Calu3 (cell line): ENCODE measurements at regions not wholly inside any gene's neighbourhood (a gene's known extent, or its start where the extent isn't known, plus 50 kb on each side); places are given as distances from the start of the nearest gene placed in this dataset.

Experiments
- BruUV-seq: library from RNA; stranded (reverse); fragments of 400-500 nt; replicated peaks from 2 replicates; lab custom pipeline; 2021; lab: Mats Ljungman, UMichigan
- CTCF ChIA-PET: fragments of 300-600 bp; sonication (Branson Sonifier 250); formaldehyde crosslinking; loops from one replicate; lab custom pipeline; 2022; ENCODE audit warnings: antibody characterized with exemption; lab: Charles Lee
- DNase-seq: peaks from one replicate; pipeline ENCODE4 v3.0.0; 2022
- H3K27ac Mint-ChIP-seq: one replicate; pipeline ENCODE4 v1.8.0; 2022; ENCODE audit warnings: mixed read lengths; ENCODE audit not compliant: unreplicated experiment
- H3K27me3 Mint-ChIP-seq: one replicate; pipeline ENCODE4 v1.8.0; 2022; ENCODE audit warnings: mixed read lengths; ENCODE audit not compliant: unreplicated experiment
- H3K36me3 Mint-ChIP-seq: one replicate; pipeline ENCODE4 v1.8.0; 2022; ENCODE audit warnings: mild to moderate bottlenecking, moderate library complexity, mixed read lengths; ENCODE audit not compliant: insufficient read depth, unreplicated experiment
- H3K4me1 Mint-ChIP-seq: one replicate; pipeline ENCODE4 v1.8.0; 2022; ENCODE audit warnings: mild to moderate bottlenecking, low read depth, mixed read lengths; ENCODE audit not compliant: unreplicated experiment
- H3K4me3 Mint-ChIP-seq: one replicate; pipeline ENCODE4 v1.8.0; 2022; ENCODE audit warnings: mild to moderate bottlenecking, low read depth, moderate library complexity, mixed read lengths; ENCODE audit not compliant: unreplicated experiment
- H3K9me3 Mint-ChIP-seq: one replicate; pipeline ENCODE4 v1.8.0; 2022; ENCODE audit warnings: low read depth, mixed read lengths; ENCODE audit not compliant: unreplicated experiment
- CTCF ChIP-seq: fragments of 200-600 bp; IDR thresholded peaks from one replicate; pipeline ENCODE4 v1.8.0; 2022; ENCODE audit warnings: antibody characterized with exemption; ENCODE audit not compliant: unreplicated experiment
- intact Hi-C: fragments of 100-400 bp; cut with micrococcal nuclease; formaldehyde crosslinking; loops from one replicate; pipeline ENCODE4 v1.10.0; 2022; ENCODE audit not compliant: unreplicated experiment

- H3K9me3 Mint-ChIP-seq = peaks cover 2% of the 10 kb centered on the region
- intact Hi-C loops = loop anchor here (2.0 to 10.0 kb wide), 4 partner anchors 532 to 1858 kb away; no protein-coding TSS in a partner anchor
- H3K36me3 Mint-ChIP-seq = no peaks in the 10 kb centered on the region
- no peaks in the 10 kb centered on the region for H3K27me3 Mint-ChIP-seq
- H3K27ac Mint-ChIP-seq = no peak overlapping the region
- no peaks in the 10 kb centered on the region for H3K4me1 Mint-ChIP-seq
- no peak for DNase-seq
- BruUV-seq = no TSS peak
- CTCF ChIA-PET = interaction anchor here (0.8 kb wide), 1 partner anchor 796 kb away, joined by 4 read pairs; no protein-coding TSS in a partner anchor
- TF ChIP-seq CTCF = no peak
- H3K4me3 Mint-ChIP-seq = no peak overlapping the region
Measured at GRCh38 chr17:53033297-53033696, 789.4 kb upstream of the KIF2B start.

DNA sequence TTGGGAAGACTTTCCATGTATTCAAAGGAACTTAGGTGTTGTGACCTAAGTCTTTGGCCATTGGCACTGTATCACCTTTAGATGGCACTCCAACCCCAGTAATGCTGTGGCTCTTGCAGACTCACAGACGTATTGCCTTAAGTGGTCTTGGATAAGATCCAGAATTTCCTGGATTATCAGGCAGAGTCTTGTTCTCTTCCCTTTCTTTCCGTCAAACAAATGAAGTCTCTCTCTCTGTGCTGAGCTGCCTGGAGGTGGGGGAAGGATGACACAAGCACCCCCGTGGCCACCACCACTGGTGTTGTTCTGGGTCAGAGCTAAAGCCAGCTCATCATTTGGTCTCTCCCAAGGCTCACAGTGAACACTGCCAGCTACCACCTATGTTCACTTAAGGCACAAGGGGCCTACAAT, 789.9 kb upstream of the KIF2B start:
- H3K27ac Mint-ChIP-seq = no peak overlapping the region
- no peaks in the 10 kb centered on the region for H3K36me3 Mint-ChIP-seq
- TF ChIP-seq CTCF = no peak
- peak; percentile 8 for DNase-seq
- H3K9me3 Mint-ChIP-seq = peaks cover 2% of the 10 kb centered on the region
- no peak overlapping the region for H3K4me3 Mint-ChIP-seq
- no peaks in the 10 kb centered on the region for H3K4me1 Mint-ChIP-seq
- intact Hi-C loops = loop anchor here (2.0 to 10.0 kb wide), 4 partner anchors 532 to 1858 kb away; no protein-coding TSS in a partner anchor
- no TSS peak for BruUV-seq
- CTCF ChIA-PET = interaction anchor here (0.8 kb wide), 1 partner anchor 796 kb away, joined by 4 read pairs; no protein-coding TSS in a partner anchor
- no peaks in the 10 kb centered on the region for H3K27me3 Mint-ChIP-seq

- no peak for TF ChIP-seq CTCF
- Mint-ChIP-seq H3K27ac (no peak overlapping the region), H3K4me1 (no peaks in the 10 kb centered on the region), H3K36me3 (no peaks in the 10 kb centered on the region), H3K27me3 (no peaks in the 10 kb centered on the region), H3K9me3 (peaks cover 2% of the 10 kb centered on the region), H3K4me3 (no peak overlapping the region)
- DNase-seq = no peak
- intact Hi-C loops = no loop called here
- BruUV-seq = no TSS peak
- CTCF ChIA-PET = no interaction called here
Measured at GRCh38 chr17:53017227-53017626, 805.5 kb upstream of the KIF2B start.

- no TSS peak for BruUV-seq
- intact Hi-C loops = no loop called here
- H3K4me3 Mint-ChIP-seq = no peak overlapping the region
- no peak for DNase-seq
- no peaks in the 10 kb centered on the region for H3K4me1 Mint-ChIP-seq
- no peak for TF ChIP-seq CTCF
- H3K36me3 Mint-ChIP-seq = no peaks in the 10 kb centered on the region
- peaks cover 2% of the 10 kb centered on the region for H3K9me3 Mint-ChIP-seq
- H3K27ac Mint-ChIP-seq = no peak overlapping the region
- no peaks in the 10 kb centered on the region for H3K27me3 Mint-ChIP-seq
- CTCF ChIA-PET = no interaction called here
Measured at GRCh38 chr17:53016085-53016484, 806.6 kb upstream of the KIF2B start.
